C4-2B (cell line): ENCODE measurements at regions not wholly inside any gene's neighbourhood (a gene's known extent, or its start where the extent isn't known, plus 50 kb on each side); places are given as distances from the start of the nearest gene placed in this dataset.

Source experiments
- H3K27ac ChIP-seq: fragments of 450-650 bp; 2 replicates; pipeline ENCODE4 v1.5.1; 2017
- ZFX ChIP-seq: fragments of 450-650 bp; IDR thresholded peaks from 2 replicates; pipeline ENCODE4 v1.6.1; 2017
- TF ChIP-seq, protein P1 (sequence below): fragments of 450-650 bp; conservative IDR thresholded peaks from 2 replicates; pipeline ENCODE4 v1.5.1; 2017; ENCODE audit warnings: mild to moderate bottlenecking

GRCh38 chr6:156082012-156082411 lies 626.4 kb upstream of the NOX3 start:
- H3K27ac ChIP-seq, result no peak overlapping the region
- TF ChIP-seq ZFX, result no peak
- TF ChIP-seq, protein P1, sequence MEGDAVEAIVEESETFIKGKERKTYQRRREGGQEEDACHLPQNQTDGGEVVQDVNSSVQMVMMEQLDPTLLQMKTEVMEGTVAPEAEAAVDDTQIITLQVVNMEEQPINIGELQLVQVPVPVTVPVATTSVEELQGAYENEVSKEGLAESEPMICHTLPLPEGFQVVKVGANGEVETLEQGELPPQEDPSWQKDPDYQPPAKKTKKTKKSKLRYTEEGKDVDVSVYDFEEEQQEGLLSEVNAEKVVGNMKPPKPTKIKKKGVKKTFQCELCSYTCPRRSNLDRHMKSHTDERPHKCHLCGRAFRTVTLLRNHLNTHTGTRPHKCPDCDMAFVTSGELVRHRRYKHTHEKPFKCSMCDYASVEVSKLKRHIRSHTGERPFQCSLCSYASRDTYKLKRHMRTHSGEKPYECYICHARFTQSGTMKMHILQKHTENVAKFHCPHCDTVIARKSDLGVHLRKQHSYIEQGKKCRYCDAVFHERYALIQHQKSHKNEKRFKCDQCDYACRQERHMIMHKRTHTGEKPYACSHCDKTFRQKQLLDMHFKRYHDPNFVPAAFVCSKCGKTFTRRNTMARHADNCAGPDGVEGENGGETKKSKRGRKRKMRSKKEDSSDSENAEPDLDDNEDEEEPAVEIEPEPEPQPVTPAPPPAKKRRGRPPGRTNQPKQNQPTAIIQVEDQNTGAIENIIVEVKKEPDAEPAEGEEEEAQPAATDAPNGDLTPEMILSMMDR, result no peak

GRCh38 chr6:156080371-156080770 lies 624.7 kb upstream of the NOX3 start:
- no peak overlapping the region for H3K27ac ChIP-seq
- TF ChIP-seq ZFX, result no peak
- TF ChIP-seq, protein P1, result no peak

GRCh38 chr6:156068881-156069280 lies 613.2 kb upstream of the NOX3 start:
- no peak for TF ChIP-seq ZFX
- TF ChIP-seq, protein P1, result no peak
- H3K27ac ChIP-seq, result no peak overlapping the region

DNA sequence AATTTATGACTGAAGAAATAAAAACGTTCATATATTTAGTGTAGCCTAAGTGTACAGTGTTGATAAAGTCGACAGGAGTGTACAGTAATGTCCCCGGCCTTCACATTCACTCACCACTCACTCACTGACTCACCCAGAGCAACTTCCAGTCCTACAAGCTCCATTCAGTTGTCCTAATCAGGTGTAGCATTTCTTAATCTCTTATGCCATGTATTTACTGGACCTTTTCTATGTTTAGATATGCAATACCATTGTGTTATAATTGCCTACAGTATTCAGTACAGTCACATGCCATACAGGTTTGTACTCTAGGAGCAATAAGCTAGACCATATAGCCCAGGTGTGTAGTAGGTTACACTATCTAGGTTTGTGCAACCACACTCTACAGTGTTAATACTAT lies 610.2 kb upstream of the NOX3 start:
- no peak overlapping the region for H3K27ac ChIP-seq
- no peak for TF ChIP-seq ZFX
- TF ChIP-seq, protein P1, result no peak

- no peak for TF ChIP-seq ZFX
- TF ChIP-seq, protein P1, result no peak
- H3K27ac ChIP-seq, result no peak overlapping the region
These were observed 606.5 kb upstream of the NOX3 start for GRCh38 chr6:156062091-156062563.

GRCh38 chr6:156061465-156061864 lies 605.8 kb upstream of the NOX3 start:
- TF ChIP-seq, protein P1, result no peak
- TF ChIP-seq ZFX, result no peak
- H3K27ac ChIP-seq, result no peak overlapping the region

DNA sequence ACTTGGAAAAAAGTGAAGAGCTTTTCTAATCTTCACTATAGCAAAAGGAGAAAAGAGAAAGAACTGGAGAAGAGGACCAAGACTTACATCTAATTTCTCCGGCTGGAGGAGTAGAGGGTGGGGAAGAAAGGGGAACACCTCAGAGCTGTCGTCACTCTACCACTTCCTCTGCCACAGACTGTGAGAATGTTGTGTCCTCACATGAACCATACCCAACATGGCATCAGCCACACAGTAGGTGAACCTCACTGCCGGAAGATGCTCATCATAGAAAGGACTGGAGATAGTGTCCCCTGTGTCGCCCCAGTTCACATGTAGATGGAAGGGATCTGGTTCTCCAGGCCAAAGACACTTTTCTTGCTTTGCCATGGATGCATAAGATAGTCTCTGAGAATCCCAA lies 604.4 kb upstream of the NOX3 start:
- H3K27ac ChIP-seq, result no peak overlapping the region
- TF ChIP-seq ZFX, result no peak
- TF ChIP-seq, protein P1, result no peak
